ENCODE measurements at regions not wholly inside any gene's neighbourhood (a gene's known extent, or its start where the extent isn't known, plus 50 kb on each side); places are given as distances from the start of the nearest gene placed in this dataset.

GRCh38 chr7:142413280-142414000 is 155.6 kb upstream of the PRSS58 start:
- TF ChIP-seq TAF1 (IDR thresholded peaks at IDR 0.05; ENCODE audit: borderline replicate concordance, low read depth, low read length) = no peak
- TF ChIP-seq POLR2A (IDR thresholded peaks at IDR 0.05; ENCODE audit: low read depth, low read length) = no peak
- TF ChIP-seq POLR2AphosphoS5 (IDR thresholded peaks at IDR 0.05; ENCODE audit: low read depth, low read length) = no peak

Data from GM12892 (cell line).